ENCODE measurements at regions not wholly inside any gene's neighbourhood (a gene's known extent, or its start where the extent isn't known, plus 50 kb on each side); places are given as distances from the start of the nearest gene placed in this dataset.

GRCh38 chr20:58600756-58601155 is 50.3 kb upstream of the STX16 start:
- no peak for DNase-seq (ENCODE audit: low spot score)
- FAIRE-seq, result no peak

GRCh38 chr20:58599966-58600365 is 51.1 kb upstream of the STX16 start:
- DNase-seq (ENCODE audit: low spot score), result no peak
- FAIRE-seq, result no peak

GRCh38 chr20:58598211-58599015 is 52.7 kb upstream of the STX16 start:
- FAIRE-seq (no peak), DNase-seq (ENCODE audit: low spot score) (no peak)

DNA sequence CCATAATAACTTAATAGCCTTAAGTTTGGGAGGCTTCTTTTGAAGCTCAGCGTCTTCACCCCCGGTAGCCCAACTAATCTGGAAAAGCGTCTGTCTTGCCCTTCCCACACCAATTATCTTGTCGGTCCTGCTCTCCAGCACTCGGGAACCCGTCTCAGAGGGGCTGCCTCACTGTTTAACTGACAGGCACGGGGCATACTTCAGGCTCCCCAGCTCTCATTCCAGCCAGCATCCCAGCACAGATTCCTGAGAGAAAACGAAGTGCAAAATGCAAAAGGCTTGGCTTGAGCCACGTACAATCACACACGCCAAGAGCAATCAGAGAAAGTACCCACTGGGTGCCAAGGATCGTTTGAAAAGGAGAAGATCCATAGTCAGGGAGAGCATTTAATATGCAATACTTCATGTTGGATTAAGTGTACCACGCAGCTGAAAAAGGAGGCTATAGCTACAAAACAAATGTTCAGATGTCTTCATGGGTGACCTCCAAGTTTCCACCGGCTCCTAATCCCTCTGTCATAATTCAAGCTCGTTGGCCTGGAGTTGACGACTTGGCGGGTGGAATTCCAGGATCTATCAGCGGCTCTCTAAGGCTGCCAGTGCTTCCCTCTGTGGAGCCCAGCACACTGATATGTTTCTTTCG is 53.7 kb upstream of the STX16 start:
- FAIRE-seq (no peak), DNase-seq (ENCODE audit: low spot score) (no peak)

- no peak for FAIRE-seq
- no peak for DNase-seq (ENCODE audit: low spot score)
These were observed 54.3 kb upstream of the STX16 start for GRCh38 chr20:58596750-58597248.

GRCh38 chr20:58596244-58596643 is 54.8 kb upstream of the STX16 start:
- no peak for DNase-seq (ENCODE audit: low spot score)
- FAIRE-seq, result no peak

DNA sequence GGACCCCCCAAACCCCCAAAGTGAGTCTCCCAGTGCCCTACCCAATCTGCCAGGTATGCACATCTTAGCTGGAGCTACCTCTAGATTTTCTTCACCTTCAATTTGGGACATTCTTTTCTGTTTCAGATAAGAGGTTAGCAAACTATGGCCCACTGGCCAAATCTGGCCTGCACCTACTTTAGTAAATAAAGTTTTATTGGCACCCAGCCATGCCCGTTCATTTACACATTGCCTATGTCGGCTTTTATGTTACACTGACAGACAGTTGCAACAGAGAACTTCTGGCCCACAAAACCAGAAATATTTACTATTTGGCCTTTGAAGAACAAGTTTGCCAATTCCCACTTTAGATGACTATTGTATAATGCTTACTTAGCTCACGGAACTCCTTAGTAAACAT is 55.9 kb upstream of the STX16 start:
- FAIRE-seq, result no peak
- no peak for DNase-seq (ENCODE audit: low spot score)

GRCh38 chr20:58593880-58594638 is 57.0 kb upstream of the STX16 start:
- FAIRE-seq (no peak), DNase-seq (ENCODE audit: low spot score) (no peak)

DNA sequence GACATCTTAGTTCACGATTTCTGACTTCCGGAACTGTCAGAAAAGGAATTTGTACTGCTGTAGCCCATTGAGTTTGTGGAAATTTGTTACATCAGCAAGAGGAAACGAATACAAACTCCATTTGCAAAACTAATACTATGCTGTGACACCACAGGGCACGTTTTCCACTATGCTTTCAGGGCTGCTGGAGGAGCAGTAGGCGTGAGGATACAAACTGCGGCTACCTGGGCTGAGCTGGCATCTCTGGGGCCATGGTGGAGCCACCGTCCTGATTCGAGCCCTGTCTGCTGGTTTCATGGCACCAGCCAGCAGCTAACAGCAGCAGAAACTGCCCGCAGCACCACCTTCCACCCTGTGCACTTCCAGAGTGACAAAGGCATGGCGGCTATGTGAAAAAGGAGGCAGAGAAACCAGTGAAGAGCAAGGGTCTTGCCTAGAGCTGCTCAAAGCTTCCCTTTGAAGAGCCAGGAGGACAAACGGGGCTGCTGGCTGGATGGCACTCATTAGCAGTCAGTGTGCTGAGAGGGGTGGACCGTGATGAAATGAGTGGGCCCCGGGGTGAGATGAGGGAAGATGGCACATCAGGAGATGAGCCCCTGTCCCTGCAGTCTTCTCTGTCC is 58.9 kb upstream of the STX16 start:
- FAIRE-seq (no peak), DNase-seq (ENCODE audit: low spot score) (no peak)

DNA sequence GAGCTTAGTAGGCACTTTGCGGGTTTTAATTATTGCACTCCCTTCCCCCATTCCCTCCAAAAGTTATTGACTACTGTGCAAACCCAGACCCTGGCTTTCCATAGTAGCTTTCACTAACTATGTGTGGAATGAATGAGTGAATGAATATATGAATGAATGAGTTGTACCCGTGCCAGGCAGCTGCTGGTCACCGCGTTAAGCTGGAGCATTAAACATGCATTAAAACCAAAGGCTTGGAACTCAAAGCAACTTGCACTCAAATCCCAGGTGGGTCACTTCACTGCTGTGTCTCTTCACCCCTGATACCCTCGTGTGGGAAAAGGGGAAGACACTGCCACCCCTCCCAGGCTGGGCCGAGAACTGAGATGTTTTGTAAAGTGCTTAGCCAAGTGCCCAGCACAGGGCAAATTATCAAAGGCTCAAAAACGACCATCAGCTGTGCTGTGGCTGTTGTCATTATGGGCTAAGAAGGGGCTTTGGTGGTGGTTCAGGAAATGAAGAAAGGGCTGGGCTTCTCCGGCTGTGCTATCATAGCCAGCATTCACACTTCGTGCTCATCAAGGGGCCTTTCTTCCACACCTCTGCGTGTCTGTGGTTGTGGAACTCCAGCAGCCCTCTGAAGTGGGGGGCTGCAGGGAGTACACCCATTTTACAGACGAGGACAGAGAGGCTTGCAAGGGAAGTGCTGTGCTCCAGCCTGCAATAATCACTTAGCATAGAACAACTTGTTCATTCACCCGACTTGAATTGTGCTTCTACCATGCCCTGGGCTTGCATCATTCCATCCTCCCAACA is 60.2 kb upstream of the STX16 start:
- DNase-seq (ENCODE audit: low spot score), result no peak
- no peak for FAIRE-seq

- FAIRE-seq (no peak), DNase-seq (ENCODE audit: low spot score) (no peak)
These were observed 63.6 kb upstream of the STX16 start for GRCh38 chr20:58587467-58587866.

DNA sequence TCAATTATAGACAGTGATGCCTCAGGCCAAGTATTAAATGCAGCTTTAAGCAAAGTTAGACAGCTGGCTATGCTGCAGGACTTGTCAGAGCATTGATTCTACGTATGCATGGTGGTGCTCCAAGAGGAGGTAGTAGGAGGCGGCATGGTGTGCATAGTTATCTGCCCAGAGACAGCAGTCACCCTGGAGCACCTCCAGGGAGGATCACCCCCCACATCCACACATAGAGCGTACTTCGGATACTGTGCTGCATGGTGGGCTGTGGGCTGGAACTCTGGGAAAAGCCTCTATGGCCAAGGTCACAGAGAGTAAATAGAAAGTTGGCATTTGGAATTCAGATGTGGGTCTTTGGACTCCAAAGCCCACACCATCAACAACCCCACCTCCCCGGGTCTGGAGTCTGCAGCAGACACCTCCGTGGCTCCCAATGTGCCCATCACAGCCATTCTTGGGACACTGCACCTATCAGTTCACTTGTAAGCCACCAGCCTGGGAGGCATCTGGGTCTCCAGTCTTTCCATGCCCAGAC is 64.5 kb upstream of the STX16 start:
- FAIRE-seq (no peak), DNase-seq (ENCODE audit: low spot score) (no peak)

DNA sequence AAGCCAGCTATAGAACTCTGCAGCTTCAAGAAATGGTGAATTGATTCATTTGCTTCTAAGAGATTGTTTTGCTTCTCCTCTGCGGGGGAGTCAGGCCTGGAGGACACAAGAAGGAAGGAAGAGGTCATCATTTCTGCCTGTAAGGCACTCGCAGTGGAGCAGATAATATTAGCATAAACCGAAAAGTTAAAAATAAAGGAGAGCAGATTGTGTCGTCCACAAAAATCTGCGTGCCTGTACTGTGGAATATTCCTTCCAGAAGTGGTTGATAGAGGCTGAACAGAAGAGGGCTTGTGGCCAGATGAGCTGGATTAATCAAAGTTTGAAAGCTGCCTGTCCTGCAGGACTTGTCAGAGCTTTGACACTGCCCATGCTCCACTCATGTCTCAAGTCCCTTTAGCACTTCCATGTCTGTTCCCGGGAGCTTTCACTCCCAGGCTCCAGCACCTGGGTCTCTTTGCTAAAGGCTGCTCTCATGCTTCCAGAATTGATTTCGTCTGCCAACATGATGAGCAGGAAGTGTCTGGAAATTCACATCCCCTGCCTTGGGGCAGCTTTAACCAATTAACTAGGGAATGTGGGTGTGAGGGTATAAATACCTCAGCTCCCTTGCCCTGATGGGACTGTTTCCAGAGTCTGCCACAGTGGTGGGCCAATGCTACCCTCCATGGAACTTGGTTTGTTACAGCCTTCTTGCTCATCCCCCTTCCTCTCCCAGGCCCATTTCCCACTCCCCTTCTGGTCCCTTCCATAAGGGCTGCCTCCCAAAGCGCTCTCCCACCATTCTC is 65.1 kb upstream of the STX16 start:
- DNase-seq (ENCODE audit: low spot score), result no peak
- no peak for FAIRE-seq

GRCh38 chr20:58584881-58585752 is 66.0 kb upstream of the STX16 start:
- FAIRE-seq, result no peak
- DNase-seq (ENCODE audit: low spot score), result no peak

DNA sequence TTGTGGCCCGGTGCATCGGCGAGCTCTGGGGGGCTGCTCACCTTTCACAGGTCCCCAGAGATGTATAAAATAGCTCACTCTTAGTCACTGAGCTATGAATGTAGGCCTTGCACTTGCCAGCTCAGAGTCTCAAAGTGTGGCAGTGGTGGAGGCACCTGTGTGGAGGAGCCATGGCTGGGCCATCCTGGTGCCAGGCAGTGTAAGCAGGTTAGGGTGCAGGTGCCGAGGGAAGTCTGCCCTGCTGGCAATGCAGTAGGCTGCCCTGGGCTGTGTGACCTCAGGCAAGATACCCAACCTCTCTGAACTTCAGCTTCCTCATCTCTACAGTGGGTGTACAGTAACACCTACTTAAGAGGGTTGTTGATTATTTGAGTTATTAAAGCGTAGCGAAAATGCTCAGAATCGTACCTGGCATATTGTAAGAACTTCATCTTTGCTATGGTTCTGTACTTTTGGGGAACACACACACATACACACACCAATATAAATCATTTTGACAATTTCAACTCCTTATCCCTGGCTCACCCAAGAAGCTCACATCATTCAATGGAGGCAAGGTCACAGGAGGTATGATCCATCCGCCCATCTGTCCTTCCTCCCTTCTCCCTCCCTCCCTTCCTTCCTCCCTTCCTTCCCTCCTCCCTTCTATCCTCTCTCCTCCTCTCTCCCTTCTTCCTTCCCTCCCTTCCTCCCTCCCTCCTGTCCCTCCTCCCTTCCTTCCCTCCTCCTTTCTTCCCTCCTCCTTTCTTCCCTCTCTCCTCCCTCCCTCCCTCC is 66.8 kb upstream of the STX16 start:
- FAIRE-seq, result no peak

GRCh38 chr20:58583586-58583985 is 67.5 kb upstream of the STX16 start:
- FAIRE-seq (no peak), DNase-seq (ENCODE audit: low spot score) (no peak)

More for the DNA sequence above, 66.8 kb upstream of the STX16 start:
- DNase-seq (ENCODE audit: low spot score), result no peak

DNA sequence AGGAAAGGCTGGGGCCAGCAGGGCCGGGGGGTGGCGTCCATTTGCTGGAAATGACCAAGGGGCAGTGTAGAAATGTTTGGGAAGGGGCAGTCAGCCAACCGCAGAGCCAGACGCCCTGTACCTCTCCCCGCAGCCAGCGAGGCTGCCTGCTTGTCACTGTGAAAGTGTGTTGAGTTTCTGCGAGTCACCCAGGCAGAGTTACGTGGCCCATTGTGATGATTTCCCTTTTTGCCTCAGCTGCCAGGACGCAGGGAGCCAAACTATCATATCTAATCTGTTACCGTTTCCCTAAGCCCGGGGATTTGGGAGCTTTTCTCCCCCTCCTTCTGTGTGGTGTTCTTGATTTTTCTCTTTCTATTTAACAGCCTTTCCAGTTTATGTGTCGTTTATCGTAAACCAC is 67.9 kb upstream of the STX16 start:
- DNase-seq (ENCODE audit: low spot score), result no peak
- no peak for FAIRE-seq

- DNase-seq (ENCODE audit: low spot score), result no peak
- FAIRE-seq, result no peak
These were observed 65.3 kb upstream of the APCDD1L start for GRCh38 chr20:58580474-58580835.
